Dermis microvascular lymphatic vessel endothelial cell (primary cell): ENCODE measurements at regions not wholly inside any gene's neighbourhood (a gene's known extent, or its start where the extent isn't known, plus 50 kb on each side); places are given as distances from the start of the nearest gene placed in this dataset.
"Not testable (repeated sequence)": the region's sequence is repeated elsewhere in the genome, so short reads cannot be mapped to it uniquely, and the experiment has no call there.

Experiments used
- DNase-seq, 2 donors: peaks; one replicate each; pipeline versions ENCODE4 v3.0.0 to v3.0.0-alpha.2; 2010; ENCODE audit warnings: low read depth in 2 of 2

- DNase-seq: no peak
Observed at GRCh38 chr7:124635416-124635815, 130.2 kb downstream of the GPR37 start.

DNA sequence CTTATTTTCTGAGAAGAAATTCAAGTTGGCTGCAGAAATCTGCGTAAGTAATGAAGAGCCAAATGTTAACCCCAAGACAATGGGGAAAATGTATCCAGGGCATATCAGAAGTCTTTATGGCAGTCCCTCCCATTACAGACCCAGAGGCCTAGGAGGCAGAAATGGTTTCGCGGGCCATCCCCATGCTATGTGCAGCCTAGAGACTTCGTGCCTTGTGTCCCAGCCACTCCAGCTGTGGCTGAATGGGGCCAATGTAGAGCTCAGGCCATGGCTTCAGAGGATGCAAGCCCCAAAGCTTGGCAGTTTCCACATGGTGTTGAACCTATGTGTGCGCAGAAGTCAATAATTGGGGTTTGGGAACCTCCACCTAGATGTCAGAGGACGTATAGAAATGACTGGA, 131.9 kb downstream of the GPR37 start:
- no peak for DNase-seq

- no peak for DNase-seq
Observed at GRCh38 chr7:124630395-124630794, 135.2 kb downstream of the GPR37 start.

GRCh38 chr7:124618871-124619270, 146.7 kb downstream of the GPR37 start:
- no peak for DNase-seq

DNA sequence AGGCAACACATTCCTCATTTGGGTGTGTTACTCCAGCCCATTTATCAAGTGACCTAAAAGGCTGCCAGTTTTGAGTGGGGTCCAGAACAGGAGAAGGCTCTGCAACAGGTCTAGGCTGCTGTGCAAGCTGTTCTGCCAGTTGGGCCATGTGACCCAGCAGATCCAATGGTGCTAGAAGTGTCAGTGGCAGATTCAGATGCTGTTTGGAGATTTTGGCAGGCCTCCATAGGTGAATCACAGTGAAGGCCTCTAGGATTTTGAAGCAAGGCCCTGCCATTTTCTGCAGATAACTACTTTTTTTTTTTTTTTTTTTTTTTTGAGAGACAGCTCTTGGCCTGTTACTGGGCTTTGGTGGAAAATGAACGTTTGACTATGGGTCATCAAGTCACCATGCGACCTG, 147.5 kb downstream of the GPR37 start:
- DNase-seq: not testable (repeated sequence)

DNA sequence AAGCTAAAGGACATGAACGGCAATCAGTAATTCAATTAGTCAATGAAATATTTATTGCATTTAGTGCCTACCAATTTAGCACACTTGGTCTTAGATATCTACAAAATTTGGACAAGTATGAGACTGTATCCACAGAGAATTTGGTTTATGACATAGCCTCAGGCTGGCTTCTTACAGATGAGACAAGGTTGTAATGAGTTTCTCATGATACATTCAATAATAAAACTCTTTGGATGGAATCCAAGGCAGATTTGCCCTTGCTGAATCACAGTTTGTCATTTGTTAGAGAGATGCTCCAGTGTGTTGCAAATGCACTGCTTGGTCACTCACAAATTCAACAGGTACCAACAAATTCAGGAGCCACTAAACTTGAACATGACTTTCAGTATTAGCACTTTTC, 162.5 kb downstream of the GPR37 start:
- no peak for DNase-seq

DNA sequence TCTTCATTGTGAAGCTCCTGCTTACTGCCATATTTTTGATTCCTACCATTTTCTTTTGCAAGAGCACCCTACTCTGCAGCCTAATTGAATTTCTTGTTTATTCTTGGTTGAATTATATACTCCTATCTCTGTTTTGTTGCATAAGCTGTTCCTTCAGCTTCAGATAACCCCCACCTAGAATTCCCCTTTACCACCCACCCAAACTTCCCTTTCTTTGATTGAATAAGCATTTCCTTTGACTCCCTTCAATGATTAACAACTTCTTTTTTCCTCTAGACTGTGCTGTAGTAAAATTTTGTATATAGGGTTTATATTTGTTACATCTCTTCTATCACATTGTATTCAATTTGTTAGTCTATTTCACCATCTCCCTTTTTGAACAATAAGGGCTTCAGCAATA, 168.1 kb downstream of the GPR37 start:
- no peak for DNase-seq

DNA sequence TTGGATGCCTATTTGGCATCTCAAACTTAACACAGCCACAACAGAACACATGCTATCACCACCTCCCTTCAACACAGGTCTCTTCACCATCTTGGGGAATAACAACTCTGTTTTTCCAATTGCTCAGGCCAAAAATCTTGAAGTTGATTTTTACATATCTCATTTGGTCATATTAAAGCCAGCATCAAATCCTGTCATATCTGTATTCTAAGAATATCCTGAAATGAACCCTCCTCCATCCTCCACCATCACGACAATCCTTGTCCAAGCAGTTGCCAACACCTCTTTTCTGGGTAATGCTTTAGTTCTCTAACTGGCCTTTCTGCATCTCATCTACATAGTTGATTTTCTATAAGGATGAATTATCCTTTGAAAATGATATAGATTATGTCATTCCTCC, 168.7 kb downstream of the GPR37 start:
- DNase-seq: no peak

GRCh38 chr7:124590814-124591213, 174.8 kb downstream of the GPR37 start:
- DNase-seq: no peak

DNA sequence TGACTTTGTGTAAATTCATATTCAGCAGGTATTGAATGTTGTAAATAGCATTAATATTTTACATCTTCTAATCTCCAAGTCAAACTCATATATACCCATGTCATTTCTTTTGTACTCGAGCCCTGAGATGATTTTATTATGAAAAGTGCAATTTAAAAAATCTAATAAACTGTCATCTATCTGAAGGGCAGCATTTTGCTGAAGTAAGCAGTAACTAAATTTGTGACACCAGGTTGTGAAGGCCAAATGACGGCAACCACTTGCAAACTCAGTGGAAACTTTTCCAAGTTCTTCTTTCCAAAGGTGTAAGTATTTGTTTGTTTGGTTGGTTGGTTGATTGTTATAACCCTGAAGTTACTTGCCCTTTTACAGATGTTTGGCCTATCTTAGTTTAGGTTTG, 188.3 kb downstream of the GPR37 start:
- no peak for DNase-seq

- no peak for DNase-seq
Observed at GRCh38 chr7:124575176-124575575, 190.4 kb downstream of the GPR37 start.

DNA sequence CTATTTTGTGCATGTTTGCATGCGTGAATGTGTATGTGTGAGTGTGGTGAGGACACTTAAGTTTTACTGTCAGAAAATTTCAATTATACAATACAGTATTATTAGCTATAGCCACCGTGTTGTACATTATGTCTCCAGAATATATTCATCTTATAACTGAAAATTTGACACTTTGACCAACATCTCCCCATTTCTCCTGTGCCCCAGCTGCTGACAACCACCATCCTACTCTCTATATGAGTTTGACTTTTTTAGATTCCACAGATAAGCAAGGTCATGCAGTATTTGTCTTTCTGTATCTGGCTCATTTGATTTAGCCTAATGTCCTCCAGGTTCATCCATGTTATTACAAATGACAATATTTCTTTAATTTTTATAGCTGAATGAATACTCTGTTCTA, 195.0 kb downstream of the GPR37 start:
- DNase-seq: no peak

GRCh38 chr7:124566583-124566982, 199.0 kb downstream of the GPR37 start:
- no peak for DNase-seq

DNA sequence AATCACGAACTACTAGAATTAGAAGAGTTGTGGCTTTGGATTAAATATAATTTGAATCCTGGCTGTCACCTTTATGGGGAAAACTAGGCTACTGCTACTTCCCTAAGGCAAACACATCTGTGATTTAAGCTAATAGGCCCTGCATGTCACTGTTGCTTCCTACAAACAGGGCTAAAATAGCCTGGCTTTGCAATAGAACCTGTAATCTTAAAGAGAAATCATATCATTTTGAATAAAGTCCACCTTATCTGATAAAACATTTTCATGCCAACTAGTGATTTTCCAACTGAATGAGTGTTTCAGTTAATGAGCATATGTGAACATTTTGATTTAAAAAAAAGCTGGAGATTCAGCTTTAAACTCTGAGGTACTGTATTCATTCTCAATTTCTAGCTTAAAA, 208.0 kb downstream of the GPR37 start:
- DNase-seq: no peak

GRCh38 chr7:124557101-124557500, 208.5 kb downstream of the GPR37 start:
- DNase-seq: no peak

- no peak for DNase-seq
Observed at GRCh38 chr7:124553502-124553901, 212.1 kb downstream of the GPR37 start.

- no peak for DNase-seq
Observed at GRCh38 chr7:124552217-124552616, 213.4 kb downstream of the GPR37 start.

GRCh38 chr7:124550036-124550435, 215.6 kb downstream of the GPR37 start:
- DNase-seq: no peak

GRCh38 chr7:124542476-124542875, 223.1 kb downstream of the GPR37 start:
- DNase-seq: no peak

DNA sequence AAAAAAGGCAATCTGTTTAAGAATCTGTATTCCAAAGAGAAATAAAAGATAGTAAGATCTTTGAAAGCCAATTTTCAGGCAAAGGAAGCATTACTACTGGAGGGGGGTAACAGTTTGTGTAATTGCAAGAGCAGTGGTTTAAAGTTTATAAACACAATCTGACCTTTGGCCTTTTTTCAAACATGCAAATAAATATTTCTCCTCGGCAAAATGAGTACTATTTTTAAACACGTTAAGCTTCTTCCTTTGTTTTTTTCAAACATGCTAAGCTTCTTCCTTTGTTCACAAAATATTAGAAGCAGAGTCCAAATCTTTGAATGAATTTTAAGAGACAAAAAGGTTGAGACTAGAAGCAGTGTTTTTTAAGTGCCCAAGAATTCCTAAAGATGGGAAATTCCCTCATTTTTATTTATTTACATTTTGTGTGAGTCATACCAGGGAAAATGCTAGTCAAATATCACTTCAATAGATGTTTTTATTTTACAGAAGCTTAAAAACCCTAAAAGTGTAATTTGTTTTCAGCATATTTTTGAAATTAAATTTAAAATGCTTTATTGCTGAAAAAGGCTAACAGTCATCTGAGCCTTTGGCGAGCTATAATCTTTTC, 229.3 kb downstream of the GPR37 start:
- peak in 1 of 2 donors; percentile 1 for DNase-seq

DNA sequence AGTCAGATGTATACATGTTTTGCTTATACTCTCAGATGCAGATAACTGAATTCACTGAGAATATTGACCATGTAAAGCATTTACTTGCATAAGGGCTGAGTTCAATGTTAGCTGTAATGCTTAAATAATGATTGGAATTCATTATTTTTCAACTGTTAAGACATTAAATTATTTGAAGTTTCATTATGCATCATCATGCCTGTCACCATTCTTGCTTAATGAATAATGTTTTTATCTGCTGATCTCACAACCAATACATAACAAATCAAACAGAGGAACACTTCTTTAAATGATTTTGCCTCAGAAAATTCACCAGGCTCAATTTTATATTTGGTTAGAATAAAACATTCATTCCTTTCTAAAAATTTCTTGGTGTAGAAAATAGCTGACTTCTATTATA, 233.4 kb downstream of the GPR37 start:
- no peak for DNase-seq

DNA sequence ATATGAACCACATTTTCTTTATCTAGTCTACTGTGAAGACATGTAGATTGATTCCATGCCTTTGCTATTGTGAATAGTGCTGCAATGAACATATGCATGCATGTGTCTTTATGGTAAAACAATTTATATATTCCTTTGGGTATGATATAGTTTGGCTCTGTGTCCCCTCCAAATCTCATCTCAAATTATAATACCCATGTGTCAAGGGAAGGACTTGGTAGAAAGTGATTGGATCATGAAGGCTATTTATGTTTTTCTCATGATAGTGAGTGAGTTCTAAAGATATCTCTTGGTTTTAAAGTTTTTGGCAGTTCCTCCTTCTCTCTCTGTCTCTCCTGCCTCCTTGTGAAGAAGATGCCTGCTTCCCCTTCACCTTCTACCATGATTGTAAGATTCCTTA, 248.7 kb downstream of the GPR37 start:
- DNase-seq: no peak

DNA sequence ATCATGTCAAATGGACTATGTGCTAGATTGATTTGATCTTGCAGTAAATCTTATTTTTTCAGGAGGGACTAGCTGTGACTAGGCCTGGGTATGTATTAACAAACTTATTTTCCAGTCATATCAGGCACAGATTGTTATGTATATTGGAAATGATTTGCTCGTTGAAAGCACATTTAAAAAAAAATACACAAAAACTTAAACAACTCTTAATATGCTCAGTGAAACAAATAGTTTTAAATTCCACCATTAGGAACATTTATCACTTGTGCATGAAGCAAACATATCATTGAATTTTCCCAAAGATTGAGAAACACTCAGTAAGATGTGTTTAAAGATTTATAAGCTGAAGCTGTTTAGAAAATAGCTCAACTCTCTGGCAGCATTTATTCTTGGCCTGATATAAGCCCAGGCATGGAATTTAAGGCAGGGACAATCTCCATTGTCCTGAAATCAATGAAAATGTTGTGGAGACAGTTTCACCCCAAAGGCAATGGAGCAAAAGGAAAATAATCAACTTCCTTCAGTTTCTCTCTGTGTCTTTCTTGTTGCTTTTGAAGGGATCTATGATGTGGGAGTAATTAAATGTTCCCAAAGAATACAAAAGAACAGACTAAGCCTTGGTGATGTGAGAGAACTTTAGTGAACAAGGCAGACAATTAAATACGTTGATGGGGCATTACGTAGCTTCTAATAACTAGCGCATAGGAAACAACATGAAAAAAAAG, 250.3 kb downstream of the GPR37 start:
- no peak for DNase-seq

GRCh38 chr7:124514471-124514870, 251.1 kb downstream of the GPR37 start:
- no peak for DNase-seq
